Endothelial cell of umbilical vein (primary cell): ENCODE measurements at regions not wholly inside any gene's neighbourhood (a gene's known extent, or its start where the extent isn't known, plus 50 kb on each side); places are given as distances from the start of the nearest gene placed in this dataset.

Source experiments
- BruUV-seq: library from RNA; stranded (reverse); fragments of 400-500 nt; replicated peaks from 2 replicates; lab custom pipeline; 2021; lab: Mats Ljungman, UMichigan
- CTCF ChIA-PET: fragments of 300-600, 350-600 bp; sonication (Branson Sonifier 250); formaldehyde crosslinking; loops from one replicate; lab custom pipeline; 2021; ENCODE audit warnings: antibody characterized with exemption, inconsistent platforms; lab: Charles Lee
- POLR2A ChIA-PET: fragments of 300-600, 350-600 bp; sonication (Branson Sonifier 250); formaldehyde crosslinking; loops from one replicate; lab custom pipeline; 2021; ENCODE audit warnings: antibody characterized with exemption, inconsistent platforms; lab: Charles Lee
- DNase-seq: peaks from one replicate; pipeline ENCODE4 v3.0.0-alpha.2; 2011; ENCODE audit warnings: low read depth, low spot score
- FAIRE-seq: peaks from 2 replicates; lab custom pipeline; 2011; peaks lifted over from hg19 to GRCh38; lab: Jason Lieb, UNC
- H2AFZ ChIP-seq: 2 replicates; pipeline ENCODE4 v1.6.0; 2012; ENCODE audit warnings: low read depth, low read length, control low read depth, inconsistent platforms
- H3K27ac ChIP-seq: 2 replicates; pipeline ENCODE4 v1.5.1; 2011; ENCODE audit warnings: low read depth, mild to moderate bottlenecking, control low read depth, low read length, moderate library complexity; ENCODE audit not compliant: insufficient read depth
- H3K27me3 ChIP-seq, 2 experiments: 2 replicates each; pipeline versions ENCODE4 v1.6.0 to v1.6.1; 2011; ENCODE audit warnings: low read length in 2 of 2, mixed read lengths in 1 of 2; ENCODE audit not compliant: control insufficient read depth in 2 of 2, insufficient read depth in 2 of 2
- H3K36me3 ChIP-seq, 2 experiments: 2 replicates in 1 of 2; 3 replicates in 1 of 2; pipeline ENCODE4 v1.5.1; 2011; ENCODE audit warnings: low read length in 2 of 2, mild to moderate bottlenecking in 1 of 2, moderate library complexity in 1 of 2; ENCODE audit not compliant: control insufficient read depth in 2 of 2, insufficient read depth in 2 of 2; ENCODE audit errors: extremely low read depth in 1 of 2
- H3K4me1 ChIP-seq: 3 replicates; pipeline ENCODE4 v1.5.1; 2011; ENCODE audit warnings: mild to moderate bottlenecking, low read length; ENCODE audit not compliant: control insufficient read depth, insufficient read depth; ENCODE audit errors: extremely low read depth
- H3K4me2 ChIP-seq: 2 replicates; pipeline ENCODE4 v1.6.1; 2011; ENCODE audit warnings: low read length, control low read depth, mixed read lengths; ENCODE audit not compliant: insufficient read depth
- H3K4me3 ChIP-seq, 3 experiments: fragments of 200-600 bp in 1 of 3; sonication (generic), shearing (Covaris generic) in 1 of 3; replicated peaks in 1 of 3; 2 replicates each; pipeline ENCODE4 v1.5.1; 2011 to 2016; ENCODE audit warnings: control low read depth in 3 of 3, low read length in 3 of 3, mild to moderate bottlenecking in 2 of 3, inconsistent platforms in 1 of 3, low read depth in 1 of 3, moderate library complexity in 1 of 3; ENCODE audit not compliant: insufficient read depth in 1 of 3
- H3K79me2 ChIP-seq: 2 replicates; pipeline ENCODE4 v1.6.0; 2012; ENCODE audit warnings: low read length, inconsistent platforms; ENCODE audit not compliant: control insufficient read depth, insufficient read depth
- H3K9ac ChIP-seq: replicated peaks from 2 replicates; pipeline ENCODE3; 2011; ENCODE audit warnings: low read length, control low read depth; ENCODE audit not compliant: insufficient read depth; ENCODE audit errors: extremely low read depth
- H3K9me1 ChIP-seq: replicated peaks from 3 replicates; pipeline ENCODE4 v1.6.0; 2011; ENCODE audit warnings: mild to moderate bottlenecking, low read length; ENCODE audit not compliant: control insufficient read depth, insufficient read depth; ENCODE audit errors: extremely low read depth
- H3K9me3 ChIP-seq: replicated peaks from 2 replicates; pipeline ENCODE4 v1.5.1; 2012; ENCODE audit warnings: low read length, inconsistent platforms; ENCODE audit not compliant: control insufficient read depth, insufficient read depth
- H4K20me1 ChIP-seq: replicated peaks from 2 replicates; pipeline ENCODE3; 2011; ENCODE audit warnings: mild to moderate bottlenecking, low read length; ENCODE audit not compliant: control insufficient read depth, insufficient read depth; ENCODE audit errors: extremely low read depth
- CTCF ChIP-seq, 2 donors: IDR thresholded peaks; 1 replicate in 1 of 2; 2 replicates in 1 of 2; pipeline ENCODE4 v1.5.1; 2011; ENCODE audit warnings: low read length in 2 of 2, mild to moderate bottlenecking in 2 of 2, moderate library complexity in 2 of 2, control low read depth in 1 of 2, inconsistent platforms in 1 of 2, low read depth in 1 of 2; ENCODE audit not compliant: insufficient read depth in 1 of 2; ENCODE audit errors: extremely low read depth in 1 of 2
- EZH2 ChIP-seq: IDR thresholded peaks from 2 replicates; pipeline ENCODE4 v1.6.1; 2012; ENCODE audit warnings: borderline replicate concordance, low read depth, mild to moderate bottlenecking, moderate library complexity, low read length, inconsistent platforms; ENCODE audit not compliant: severe bottlenecking
- FOS ChIP-seq: IDR thresholded peaks from 2 replicates; pipeline ENCODE4 v1.6.1; 2011; ENCODE audit warnings: mild to moderate bottlenecking, low read length, moderate library complexity, borderline replicate concordance; ENCODE audit not compliant: insufficient read depth
- GATA2 ChIP-seq: IDR thresholded peaks from 2 replicates; pipeline ENCODE4 v1.7.0; 2011; ENCODE audit warnings: low read depth, mild to moderate bottlenecking, moderate library complexity, mixed read lengths, low read length; ENCODE audit not compliant: insufficient read length, insufficient read depth
- JUN ChIP-seq: IDR thresholded peaks from 2 replicates; pipeline ENCODE4 v1.6.1; 2011; ENCODE audit warnings: borderline replicate concordance, low read depth; ENCODE audit not compliant: insufficient read length, insufficient read depth
- MAX ChIP-seq: IDR thresholded peaks from 2 replicates; pipeline ENCODE4 v1.6.1; 2011; ENCODE audit not compliant: insufficient read depth, insufficient read length
- MYC ChIP-seq: IDR thresholded peaks from one replicate; pipeline ENCODE4 v1.6.1; 2011; ENCODE audit warnings: mild to moderate bottlenecking, low read depth, low read length
- POLR2A ChIP-seq: IDR thresholded peaks from 2 replicates; pipeline ENCODE4 v1.6.1; 2012; ENCODE audit warnings: low read depth, mild to moderate bottlenecking, control low read depth, low read length
- POLR2AphosphoS5 ChIP-seq: IDR thresholded peaks from 2 replicates; pipeline ENCODE4 v1.6.1; 2012; ENCODE audit warnings: low read depth, mild to moderate bottlenecking, control low read depth, low read length, moderate library complexity; ENCODE audit not compliant: insufficient read depth
- dilution Hi-C: fragments of 300-500 bp; cut with MboI; formaldehyde crosslinking; loops from one replicate; pipeline ENCODE4 v1.15.0; 2019; ENCODE audit warnings: low sequenced_read_pairs; ENCODE audit not compliant: extremely low pct_ligation_motif_present
- intact Hi-C: fragments of 100-400 bp; cut with micrococcal nuclease; formaldehyde crosslinking; loops from one replicate; pipeline ENCODE4 v1.10.0; 2022

- Histone ChIP-seq H3K36me3 (no peaks in the 10 kb centered on the region), H3K4me1 (no peaks in the 10 kb centered on the region), H2AFZ (no peak overlapping the region), H3K79me2 (no peaks in the 10 kb centered on the region), H3K4me2 (no peak overlapping the region), H3K27ac (no peak overlapping the region), H3K9me1 (no peaks in the 10 kb centered on the region), H4K20me1 (no peaks in the 10 kb centered on the region), H3K4me3 (no peak overlapping the region), H3K9me3 (peaks cover 2% of the 10 kb centered on the region), H3K9ac (no peak overlapping the region), H3K27me3 (no peaks in the 10 kb centered on the region)
- intact Hi-C loops = no loop called here
- FAIRE-seq (no peak), DNase-seq (no peak)
- dilution Hi-C loops = no loop called here
- TF ChIP-seq GATA2 (no peak), MYC (no peak), POLR2AphosphoS5 (no peak), JUN (no peak), FOS (no peak), MAX (no peak), POLR2A (no peak), EZH2 (no peak), CTCF (IDR thresholded peaks at IDR 0.05; ENCODE audit: extremely low read depth in 1 of 2, insufficient read depth in 1 of 2, low read depth in 1 of 2, low read length in 2 of 2) (no peak)
- CTCF ChIA-PET = no interaction called here
- no TSS peak for BruUV-seq
- POLR2A ChIA-PET = no interaction called here
Measured at GRCh38 chr2:219823574-219823973, 196.1 kb downstream of the SLC4A3 start.
